Jurkat, Clone E6-1 (cell line): ENCODE measurements at regions not wholly inside any gene's neighbourhood (a gene's known extent, or its start where the extent isn't known, plus 50 kb on each side); places are given as distances from the start of the nearest gene placed in this dataset.
"Not testable (repeated sequence)": the region's sequence is repeated elsewhere in the genome, so short reads cannot be mapped to it uniquely, and the experiment has no call there.

Experiments
- DNase-seq: peaks from one replicate; pipeline ENCODE4 v3.0.0-alpha.2; 2011; ENCODE audit warnings: low read depth, low spot score
- H3K4me3 ChIP-seq: 2 replicates; pipeline ENCODE4 v1.5.1; 2011; ENCODE audit warnings: mild to moderate bottlenecking, low read length, control low read depth, moderate library complexity

DNA sequence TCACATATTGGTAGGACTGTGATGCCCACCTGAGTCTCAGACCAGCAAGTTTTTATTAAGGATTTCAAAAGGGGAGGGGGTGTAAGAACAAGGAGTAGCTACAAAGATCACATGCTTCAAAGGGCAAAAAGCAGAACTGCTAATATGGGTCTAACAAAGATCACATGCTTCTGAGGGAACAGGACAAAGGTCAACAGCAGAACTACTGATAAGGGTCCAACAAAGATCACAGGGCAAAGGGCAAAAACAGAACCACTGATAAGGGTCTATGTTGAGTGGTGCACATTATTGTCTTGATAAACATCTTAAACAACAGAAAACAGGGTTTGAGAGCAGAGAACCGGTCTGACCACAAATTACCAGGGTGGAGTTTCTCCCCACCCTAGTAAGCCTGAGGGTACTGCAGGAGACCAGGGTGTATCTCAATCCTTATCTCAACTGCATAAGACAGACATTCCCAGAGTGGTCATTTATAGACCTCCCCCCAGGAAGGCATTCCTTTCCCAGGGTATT lies 214.5 kb upstream of the CHD1 start:
- not testable (repeated sequence) for H3K4me3 ChIP-seq, DNase-seq

DNA sequence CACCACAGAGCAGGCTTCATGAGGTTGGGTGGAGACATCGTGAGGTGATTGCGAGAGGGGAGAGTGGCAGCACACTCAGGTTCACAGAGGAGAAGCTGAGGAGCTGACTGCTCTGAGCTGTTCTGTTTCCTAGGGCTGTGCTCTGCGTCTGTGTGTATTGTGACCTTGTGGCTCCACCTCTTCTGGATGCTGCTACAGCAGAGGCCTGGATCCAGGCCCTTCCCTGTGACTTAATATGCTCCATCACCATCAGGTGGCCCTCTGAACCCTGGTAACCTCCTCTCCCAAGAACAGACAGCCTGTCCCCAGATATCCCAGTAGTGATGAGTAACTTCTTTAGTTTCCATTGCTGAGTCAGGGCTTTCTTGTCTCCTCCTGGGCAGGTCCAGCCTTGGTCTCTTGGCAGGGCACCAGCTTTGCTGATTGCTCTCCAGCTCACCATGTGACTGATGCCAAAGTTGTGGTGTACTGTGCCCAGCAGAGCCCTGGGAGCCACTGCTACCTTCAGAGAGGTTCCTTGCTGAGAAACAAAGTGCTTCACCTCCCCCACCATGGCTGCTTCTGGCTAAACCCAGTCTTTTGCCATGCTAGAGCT lies 212.8 kb upstream of the CHD1 start:
- DNase-seq = no peak
- no peak overlapping the region for H3K4me3 ChIP-seq

DNA sequence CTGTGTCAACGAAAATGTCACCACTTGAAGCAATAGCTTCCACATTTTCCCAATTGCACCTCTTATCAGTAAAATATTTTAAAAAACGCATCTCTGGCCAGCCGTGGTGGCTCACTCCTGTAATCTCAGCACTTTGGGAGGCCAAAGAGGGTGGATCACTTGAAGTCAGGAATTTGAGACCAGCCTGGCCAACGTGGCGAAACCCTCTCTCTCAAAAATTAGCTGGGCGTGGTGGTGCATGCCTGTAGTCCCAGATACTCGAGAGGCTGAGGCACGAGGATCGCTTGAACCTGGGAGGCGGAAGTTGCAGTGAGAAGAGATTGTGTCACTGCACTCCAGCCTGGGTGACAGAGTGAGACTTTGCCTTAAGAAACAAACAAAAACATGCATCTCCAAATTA lies 210.1 kb upstream of the CHD1 start:
- DNase-seq = no peak
- no peak overlapping the region for H3K4me3 ChIP-seq

DNA sequence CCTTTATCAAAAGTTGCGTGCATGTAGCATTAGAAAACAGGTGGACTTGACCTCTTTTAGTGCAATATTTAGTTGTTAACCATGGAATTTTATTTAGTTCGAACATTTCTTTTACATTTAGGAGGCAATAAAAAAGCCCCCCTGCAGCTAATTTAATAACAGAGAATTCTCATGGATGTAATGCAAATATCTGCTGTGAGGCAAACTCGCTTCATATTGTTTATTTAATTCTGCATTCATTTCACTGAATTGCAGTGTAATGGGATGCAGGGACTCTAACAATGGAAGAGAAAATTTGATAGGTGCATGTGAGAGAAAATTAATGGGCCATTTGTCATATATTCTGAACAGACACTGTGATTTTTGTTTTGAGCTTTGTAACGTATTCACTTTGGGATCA lies 205.1 kb upstream of the CHD1 start:
- H3K4me3 ChIP-seq = no peak overlapping the region
- DNase-seq = no peak

DNA sequence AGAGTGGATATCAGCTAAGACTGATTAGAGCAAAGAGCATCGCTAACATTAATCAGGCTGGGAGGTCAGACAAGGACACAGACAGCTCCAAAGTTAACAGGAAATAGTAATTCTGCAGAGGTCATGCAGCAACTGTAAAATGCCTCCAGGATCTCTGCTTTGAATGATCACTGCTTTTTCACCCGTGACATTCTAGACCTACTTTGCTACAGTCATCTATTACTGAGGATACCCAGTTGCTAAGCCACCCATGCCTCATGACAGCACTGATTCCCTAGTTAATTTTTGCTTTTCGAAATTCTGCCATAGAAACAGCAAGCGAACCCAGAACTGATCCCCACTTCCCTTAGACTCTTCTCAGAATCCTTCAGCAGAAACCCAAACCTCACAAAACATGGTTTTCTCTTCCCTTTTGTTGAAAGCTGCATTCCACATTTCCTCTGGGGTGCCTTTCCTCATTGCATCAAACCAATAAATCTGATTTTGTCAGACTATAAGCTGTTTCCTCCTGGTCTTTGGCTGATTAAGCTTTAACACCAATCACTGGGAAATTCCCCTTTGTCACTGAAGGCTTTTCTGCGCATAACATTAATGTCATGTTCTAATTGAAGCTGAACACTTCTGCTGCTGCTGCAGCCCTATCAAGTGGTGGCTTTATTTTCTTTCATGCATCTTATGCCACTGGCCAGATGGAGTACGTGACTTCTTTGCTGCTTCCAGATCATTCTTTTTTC lies 201.1 kb upstream of the CHD1 start:
- no peak overlapping the region for H3K4me3 ChIP-seq

DNA sequence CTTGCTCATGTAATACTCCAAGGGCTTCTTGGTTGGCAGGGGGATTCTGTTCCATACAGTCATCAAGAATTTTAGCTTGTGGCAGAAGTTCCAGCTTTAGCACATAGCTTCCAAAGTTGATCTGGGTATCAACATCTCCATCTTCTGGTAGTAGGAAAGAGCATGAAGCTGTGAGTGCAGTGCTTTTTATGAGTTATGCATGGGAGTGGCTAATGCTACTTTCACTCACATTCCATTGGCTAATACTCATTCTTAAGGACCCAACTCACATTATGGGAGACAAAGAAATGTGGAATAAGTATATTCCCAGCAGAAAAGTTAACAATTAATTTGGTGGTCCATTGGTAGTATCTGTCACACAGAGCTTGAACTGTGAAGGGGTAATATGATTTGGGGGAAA lies 194.2 kb upstream of the CHD1 start:
- no peak for DNase-seq
- H3K4me3 ChIP-seq = no peak overlapping the region

More for the DNA sequence above, 201.1 kb upstream of the CHD1 start:
- DNase-seq = no peak

DNA sequence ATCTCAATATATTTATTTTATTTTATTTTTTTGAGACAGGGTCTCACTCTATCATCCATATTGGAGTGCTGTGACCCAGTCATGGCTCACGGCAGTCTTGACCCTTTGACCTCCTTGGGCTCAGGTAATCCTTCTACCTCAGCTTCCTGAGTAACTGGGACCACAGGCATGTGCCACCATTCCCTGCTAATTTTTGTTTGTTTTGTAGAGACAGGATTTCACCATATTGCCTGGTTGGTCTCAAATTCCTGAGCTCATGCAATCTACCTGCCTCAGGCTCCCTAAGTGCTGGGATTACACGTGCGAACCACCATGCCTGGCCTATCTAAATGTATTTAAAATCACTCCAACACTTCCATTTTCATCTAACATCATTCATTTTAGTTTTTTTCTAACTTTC lies 190.5 kb upstream of the CHD1 start:
- no peak overlapping the region for H3K4me3 ChIP-seq
- no peak for DNase-seq

DNA sequence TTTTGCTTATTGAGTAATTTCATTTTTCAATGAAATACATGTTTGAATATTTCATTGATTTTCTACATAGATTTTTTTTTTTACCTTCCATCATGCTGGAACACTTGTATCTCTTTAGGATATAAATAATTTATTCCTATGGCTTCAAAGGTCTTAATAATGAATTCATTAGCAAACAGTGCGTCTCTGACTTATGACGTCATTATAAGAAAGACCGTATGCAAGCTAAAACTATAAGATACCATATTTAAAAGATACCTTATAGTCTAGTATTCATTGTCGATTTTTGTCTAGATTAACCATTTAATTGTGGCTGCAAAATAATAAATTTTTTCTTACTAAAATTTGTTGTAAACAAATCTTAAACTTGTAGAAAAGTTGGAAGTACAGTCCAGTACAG lies 187.7 kb upstream of the CHD1 start:
- no peak for DNase-seq

DNA sequence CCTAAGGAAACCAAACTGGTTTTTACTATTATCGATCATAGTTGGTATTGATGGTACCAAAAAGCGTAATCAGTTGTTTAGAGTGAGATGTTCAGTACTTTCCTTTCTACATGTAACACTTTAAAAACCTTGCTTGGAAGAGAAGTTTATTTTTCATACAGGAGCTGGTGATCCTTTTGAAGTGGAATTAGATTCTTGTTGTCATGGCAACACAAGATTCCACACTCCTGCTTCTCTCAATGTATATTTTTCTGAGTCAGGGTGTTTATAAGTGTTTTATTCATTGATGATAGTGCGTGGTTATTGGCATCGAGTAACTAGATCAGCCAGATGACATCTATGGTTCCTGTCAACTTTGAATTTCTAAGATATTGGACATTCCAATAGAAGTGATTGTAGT lies 181.1 kb upstream of the CHD1 start:
- no peak overlapping the region for H3K4me3 ChIP-seq
- DNase-seq = no peak

More for the DNA sequence above, 187.7 kb upstream of the CHD1 start:
- H3K4me3 ChIP-seq = no peak overlapping the region

DNA sequence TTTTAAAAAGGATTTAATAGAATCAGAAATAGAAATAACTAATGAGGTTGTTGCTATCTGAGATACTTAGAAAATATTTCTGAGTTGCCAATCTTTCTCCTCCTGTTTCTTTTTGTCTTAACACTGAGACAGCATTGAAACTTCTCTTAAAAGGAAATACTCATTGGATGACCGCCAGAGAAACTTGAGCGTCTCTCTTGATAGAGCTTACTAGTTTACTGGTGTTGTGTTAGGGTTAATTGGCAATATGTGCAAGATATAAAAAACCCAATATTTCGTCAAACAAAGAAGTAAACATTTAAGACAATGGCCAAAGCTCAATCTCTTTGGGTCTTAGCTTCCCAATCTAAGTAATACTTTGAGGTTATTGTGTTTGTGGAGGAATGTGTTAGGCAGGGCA lies 176.4 kb upstream of the CHD1 start:
- no peak for DNase-seq
- no peak overlapping the region for H3K4me3 ChIP-seq

DNA sequence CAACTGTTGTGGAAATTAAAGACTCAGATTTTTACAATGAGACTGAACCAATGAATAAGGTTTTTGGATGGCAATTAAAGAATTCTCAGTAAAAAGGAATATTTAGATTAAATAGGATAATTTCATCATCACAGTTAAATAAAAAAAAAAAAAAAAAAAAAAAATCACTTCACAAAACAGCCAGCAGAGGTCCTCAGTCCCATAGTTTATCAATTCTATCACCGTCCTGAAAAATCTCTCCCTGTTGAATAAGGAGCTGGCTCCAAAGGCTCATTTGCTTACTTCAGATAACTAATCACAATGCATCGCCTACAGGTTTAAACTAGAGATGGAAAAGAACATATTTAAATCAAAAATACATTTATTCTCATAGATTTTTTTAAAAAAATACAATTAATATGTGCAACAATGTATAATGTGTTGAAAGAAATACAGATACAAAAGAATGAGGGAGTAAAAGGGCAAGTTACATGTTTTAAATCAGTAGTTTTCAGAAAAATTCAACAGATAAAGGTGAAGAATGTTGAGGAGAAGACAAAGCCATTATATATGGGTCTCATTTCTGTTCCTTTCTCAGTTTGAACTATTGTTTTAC lies 175.8 kb upstream of the CHD1 start:
- DNase-seq = peak; percentile 25
- no peak overlapping the region for H3K4me3 ChIP-seq

DNA sequence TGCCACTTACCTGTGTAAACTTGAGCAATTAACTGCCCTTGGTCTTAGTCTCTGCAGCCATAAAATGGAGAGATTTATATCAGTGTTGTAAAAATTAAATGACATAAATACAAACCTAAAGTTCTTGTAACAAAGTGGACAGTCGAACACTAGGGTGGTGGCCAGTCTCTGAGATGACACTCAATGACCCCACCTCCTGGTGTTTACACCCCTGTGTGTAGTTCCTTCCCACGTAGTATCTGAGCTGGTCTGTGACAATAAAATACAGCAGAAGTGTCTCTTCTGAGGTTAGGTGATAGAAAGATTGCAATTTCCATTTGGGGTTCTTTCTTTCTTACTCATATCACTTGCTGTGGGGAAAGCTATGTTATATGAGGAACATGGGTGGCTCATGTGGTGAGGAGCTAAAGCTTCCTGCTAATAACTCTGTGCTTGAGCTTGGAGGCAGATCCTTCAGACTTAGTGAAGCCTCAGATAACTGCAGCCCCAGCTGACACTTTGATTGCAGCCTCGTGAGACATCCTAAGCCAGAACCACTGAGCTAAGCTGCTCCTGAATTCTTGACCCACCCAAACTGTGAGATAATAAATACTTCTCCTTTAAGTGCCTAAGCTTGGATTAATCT lies 173.4 kb upstream of the CHD1 start:
- DNase-seq = no peak
- no peak overlapping the region for H3K4me3 ChIP-seq

DNA sequence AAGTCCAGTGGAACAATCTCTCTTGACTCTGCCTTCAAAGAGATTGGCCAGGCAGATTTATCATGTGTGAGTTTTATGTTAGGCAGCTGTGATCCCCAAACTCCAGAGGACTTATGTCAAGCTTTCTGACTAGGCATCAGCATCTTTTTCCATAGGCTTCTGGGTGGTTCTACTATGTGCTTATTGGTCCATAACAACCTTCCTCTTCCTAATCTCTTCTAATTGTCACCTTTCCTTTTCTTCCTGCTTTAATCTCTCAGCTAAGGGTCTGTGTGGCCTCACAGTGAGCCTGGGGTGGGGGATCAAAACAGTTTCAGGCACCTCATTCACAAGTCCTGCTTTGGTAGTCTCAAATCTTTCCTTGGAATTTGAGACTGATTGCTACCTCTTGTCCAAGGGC lies 170.9 kb upstream of the CHD1 start:
- DNase-seq = no peak
- H3K4me3 ChIP-seq = no peak overlapping the region

DNA sequence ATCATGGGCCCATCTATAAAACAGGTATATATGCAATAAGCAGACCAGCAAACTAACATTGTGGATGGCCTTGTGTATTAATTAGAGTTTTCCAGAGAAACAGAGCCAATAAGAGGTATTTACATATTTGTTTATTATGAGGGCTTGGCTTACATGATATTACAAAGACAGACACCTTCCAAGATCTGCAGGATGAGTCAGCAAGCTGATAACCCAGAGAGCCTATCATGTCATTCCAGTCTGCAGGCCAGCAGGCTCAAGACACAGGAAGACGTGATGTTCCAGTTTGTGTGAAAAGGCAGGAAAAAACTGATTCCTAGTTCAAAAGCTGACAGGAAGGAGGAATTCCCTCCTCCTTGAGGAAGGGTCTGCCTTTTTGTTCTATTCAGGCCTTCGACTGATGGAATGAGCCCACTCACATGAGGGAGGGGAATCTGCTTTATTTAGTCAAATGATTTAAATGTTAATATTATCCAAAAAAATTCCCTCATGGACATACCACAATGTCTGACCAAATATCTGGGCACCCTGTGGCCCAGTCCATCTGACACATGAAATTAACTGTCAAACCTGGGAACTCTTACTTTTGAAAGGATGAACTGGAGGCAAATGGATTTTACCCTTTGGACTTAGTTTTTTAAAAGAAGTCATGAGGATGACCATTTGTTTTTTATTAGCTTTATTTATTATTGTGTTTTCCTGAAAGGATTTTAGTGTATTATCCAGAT lies 161.2 kb upstream of the CHD1 start:
- H3K4me3 ChIP-seq = no peak overlapping the region
- DNase-seq = no peak

DNA sequence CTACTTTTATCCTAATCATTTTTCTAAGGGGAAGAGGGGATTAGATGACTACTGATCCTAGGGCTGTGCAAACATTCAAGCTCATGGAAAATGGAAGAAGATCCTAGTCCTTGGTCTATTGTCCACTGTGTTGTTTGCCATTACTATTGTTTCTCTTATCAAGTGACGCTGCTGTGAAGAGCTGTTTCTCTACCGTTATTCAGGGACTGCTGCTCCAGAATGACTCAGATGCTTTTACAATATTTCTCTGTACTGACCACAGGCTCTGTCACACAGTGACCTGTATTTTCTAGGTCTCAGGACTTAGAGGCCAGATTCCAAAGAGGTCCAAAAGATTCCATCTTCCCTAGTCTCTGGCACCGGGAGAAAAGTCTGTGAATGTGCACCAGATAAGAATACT lies 159.5 kb upstream of the CHD1 start:
- H3K4me3 ChIP-seq = no peak overlapping the region
- DNase-seq = no peak

DNA sequence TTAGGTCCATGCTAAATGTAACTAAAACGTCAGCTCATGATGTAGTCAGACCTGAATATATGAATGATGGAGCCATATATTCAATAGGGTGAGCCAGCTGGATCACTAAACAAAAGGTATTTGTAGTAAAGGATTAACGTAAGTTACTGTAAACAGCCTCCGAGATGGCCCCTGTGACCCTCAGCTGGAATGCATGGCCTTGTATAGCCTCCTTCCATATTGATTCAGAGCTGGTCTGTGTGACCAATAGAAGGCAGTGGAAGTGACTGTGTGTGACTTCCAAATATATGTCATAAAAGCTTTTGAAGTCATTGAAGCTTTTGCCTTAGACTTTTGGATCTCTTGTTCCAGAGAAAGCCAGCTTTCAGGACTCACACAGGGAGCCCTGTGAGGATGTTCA lies 154.4 kb upstream of the CHD1 start:
- no peak overlapping the region for H3K4me3 ChIP-seq
- DNase-seq = no peak

DNA sequence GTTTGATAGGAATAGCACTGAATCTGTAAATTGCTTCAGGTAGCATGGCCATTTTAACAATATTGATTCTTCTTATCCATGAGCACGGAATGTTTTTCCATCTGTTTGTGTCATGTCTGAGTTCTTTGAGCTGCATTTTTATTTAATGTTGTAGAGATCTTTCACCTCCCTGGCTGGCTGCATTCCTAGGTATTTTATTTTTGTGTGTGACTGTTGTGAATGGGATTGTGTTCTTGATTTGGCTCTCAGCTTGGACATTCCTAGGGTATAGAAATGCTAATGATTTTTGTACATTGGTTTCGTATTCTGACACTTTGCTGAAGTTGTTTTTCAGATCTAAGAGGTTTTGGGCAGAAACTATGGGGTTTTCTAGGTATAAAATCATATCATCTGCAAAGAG lies 152.9 kb upstream of the CHD1 start:
- DNase-seq = no peak
- no peak overlapping the region for H3K4me3 ChIP-seq

DNA sequence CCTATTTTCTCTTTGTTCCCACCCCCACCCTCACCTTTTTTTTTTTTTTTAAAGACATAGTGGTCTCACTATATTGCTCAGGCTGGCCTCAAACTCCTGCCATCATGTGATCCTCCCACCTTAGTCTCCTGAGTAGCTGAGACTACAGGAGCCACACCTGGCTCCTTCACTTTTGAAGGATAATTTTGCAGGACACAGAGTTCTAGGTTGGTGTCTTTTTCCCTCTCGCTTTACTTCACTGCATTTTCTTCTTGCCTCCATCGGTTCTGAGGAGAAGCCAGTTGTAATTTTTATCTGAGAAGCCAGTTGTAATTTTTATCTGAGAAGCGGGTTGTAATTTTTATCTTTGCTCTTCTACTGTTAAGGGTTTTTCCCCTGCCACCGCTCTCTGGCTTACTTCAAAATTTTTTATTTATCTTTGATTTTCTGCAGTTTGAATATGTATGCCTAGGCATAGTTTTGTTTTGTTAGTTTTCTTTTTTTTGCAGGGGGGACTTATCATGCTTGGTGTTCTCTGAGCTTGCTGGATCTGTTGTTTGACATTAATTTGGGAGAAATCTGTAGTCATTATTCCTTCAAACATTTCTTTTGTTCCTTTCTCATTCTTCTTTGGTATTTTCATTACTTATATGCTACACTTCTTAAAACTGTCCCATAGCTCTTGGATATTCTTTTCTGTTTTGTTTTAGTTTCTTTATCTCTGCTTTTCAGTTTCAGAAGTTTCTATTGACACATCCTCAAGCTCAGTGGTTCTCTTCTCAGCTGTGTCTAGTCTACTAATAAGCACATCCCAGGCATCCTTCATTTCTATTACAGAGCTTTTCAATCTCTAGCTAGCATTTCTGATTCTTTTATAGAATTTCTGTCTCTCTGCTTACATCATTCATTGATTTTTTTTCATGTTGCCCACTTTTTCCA lies 148.2 kb upstream of the CHD1 start:
- no peak for DNase-seq

DNA sequence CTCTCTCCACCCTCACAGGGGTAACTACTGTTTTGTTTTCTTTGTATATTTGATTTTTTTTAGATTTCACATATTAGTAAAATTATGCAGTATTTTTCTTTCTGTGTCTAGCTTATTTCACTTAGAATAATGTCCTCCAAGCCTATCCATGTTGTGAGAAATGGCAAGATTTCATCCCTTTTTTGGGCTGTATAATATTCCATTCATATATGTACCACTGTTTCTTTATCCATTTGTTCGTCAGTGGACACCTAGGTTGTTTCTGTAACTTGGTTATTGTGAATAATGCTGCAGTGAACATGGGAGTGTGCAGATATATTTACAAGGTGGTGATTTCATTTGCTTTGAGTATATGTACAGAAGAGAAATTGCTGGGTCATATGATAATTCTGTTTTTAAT lies 144.0 kb upstream of the CHD1 start:
- no peak overlapping the region for H3K4me3 ChIP-seq
- no peak for DNase-seq

More for the DNA sequence above, 148.2 kb upstream of the CHD1 start:
- H3K4me3 ChIP-seq = no peak overlapping the region
